ENCODE measurements at regions not wholly inside any gene's neighbourhood (a gene's known extent, or its start where the extent isn't known, plus 50 kb on each side); places are given as distances from the start of the nearest gene placed in this dataset.
"Not testable (repeated sequence)": the region's sequence is repeated elsewhere in the genome, so short reads cannot be mapped to it uniquely, and the experiment has no call there.

- H3K4me3 ChIP-seq (ENCODE audit: low read length in 2 of 2): no peak overlapping the region
- H3K9ac ChIP-seq (ENCODE audit: low read length in 2 of 2): no peak overlapping the region
- H3K36me3 ChIP-seq (ENCODE audit: control insufficient read depth in 2 of 2, insufficient read depth in 2 of 2, low read length in 2 of 2): no peaks in the 10 kb centered on the region
- H3K9me3 ChIP-seq (ENCODE audit: control insufficient read depth in 2 of 2, low read length in 2 of 2): no peaks in the 10 kb centered on the region
- H3K27me3 ChIP-seq (ENCODE audit: control insufficient read depth in 1 of 2, insufficient read depth in 2 of 2, low read length in 2 of 2): no peaks in the 10 kb centered on the region
- H3K4me1 ChIP-seq (ENCODE audit: control insufficient read depth, insufficient read depth, low read length): no peaks in the 10 kb centered on the region
- no peak overlapping the region for H3K27ac ChIP-seq (ENCODE audit: low read length)
Measured at GRCh38 chr1:105442901-105443300, 1613.6 kb upstream of the PRMT6 start.

GRCh38 chr1:105459759-105460158 lies 1596.7 kb upstream of the PRMT6 start:
- Histone ChIP-seq H3K4me3 (ENCODE audit: low read length in 2 of 2) (no peak overlapping the region), H3K36me3 (ENCODE audit: control insufficient read depth in 2 of 2, insufficient read depth in 2 of 2, low read length in 2 of 2) (no peaks in the 10 kb centered on the region), H3K27me3 (ENCODE audit: control insufficient read depth in 1 of 2, insufficient read depth in 2 of 2, low read length in 2 of 2) (no peaks in the 10 kb centered on the region), H3K9me3 (ENCODE audit: control insufficient read depth in 2 of 2, low read length in 2 of 2) (no peaks in the 10 kb centered on the region), H3K27ac (ENCODE audit: low read length) (no peak overlapping the region), H3K9ac (ENCODE audit: low read length in 2 of 2) (no peak overlapping the region), H3K4me1 (ENCODE audit: control insufficient read depth, insufficient read depth, low read length) (no peaks in the 10 kb centered on the region)

DNA sequence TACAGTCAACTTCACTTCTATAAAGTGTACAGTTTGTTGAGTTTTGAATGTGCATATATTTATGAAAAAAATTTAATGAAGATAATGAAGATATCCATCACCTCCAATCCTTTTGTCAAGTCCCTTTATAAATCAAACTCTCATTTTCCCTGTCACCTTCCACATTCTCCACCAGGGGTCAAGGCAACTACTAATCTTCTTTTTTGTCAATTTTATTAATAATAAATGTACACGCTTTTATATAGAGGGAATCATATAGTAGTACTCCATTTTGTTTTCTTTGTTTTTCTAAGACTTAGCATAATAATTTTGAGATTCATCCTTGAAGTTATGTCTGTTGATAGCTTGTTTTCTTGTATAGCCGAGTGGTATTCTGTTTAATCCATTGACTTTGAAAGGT lies 1594.2 kb upstream of the PRMT6 start:
- Histone ChIP-seq H3K4me1 (ENCODE audit: control insufficient read depth, insufficient read depth, low read length) (no peaks in the 10 kb centered on the region), H3K4me3 (ENCODE audit: low read length in 2 of 2) (no peak overlapping the region), H3K27me3 (ENCODE audit: control insufficient read depth in 1 of 2, insufficient read depth in 2 of 2, low read length in 2 of 2) (no peaks in the 10 kb centered on the region), H3K27ac (ENCODE audit: low read length) (no peak overlapping the region), H3K36me3 (ENCODE audit: control insufficient read depth in 2 of 2, insufficient read depth in 2 of 2, low read length in 2 of 2) (no peaks in the 10 kb centered on the region), H3K9ac (ENCODE audit: low read length in 2 of 2) (no peak overlapping the region), H3K9me3 (ENCODE audit: control insufficient read depth in 2 of 2, low read length in 2 of 2) (no peaks in the 10 kb centered on the region)

DNA sequence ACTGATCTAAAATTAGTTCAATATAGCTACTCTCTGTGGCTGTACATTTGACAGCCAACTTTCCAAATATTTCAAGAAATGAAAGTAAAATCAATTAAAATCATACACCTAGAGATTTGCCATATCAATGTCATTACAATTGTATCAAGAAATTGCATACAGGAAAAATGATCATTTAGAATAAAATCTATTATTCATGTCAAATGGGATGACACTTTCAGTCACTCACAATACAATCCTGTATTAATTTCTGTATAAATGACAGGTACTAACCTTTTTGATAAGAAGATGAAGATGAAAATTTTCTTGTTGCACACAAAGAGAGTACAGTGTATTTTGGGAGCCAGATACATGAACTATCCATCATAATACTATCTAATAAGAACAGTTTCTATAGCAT lies 1588.9 kb upstream of the PRMT6 start:
- H3K4me1 ChIP-seq (ENCODE audit: control insufficient read depth, insufficient read depth, low read length): no peaks in the 10 kb centered on the region
- no peak overlapping the region for H3K27ac ChIP-seq (ENCODE audit: low read length)
- no peaks in the 10 kb centered on the region for H3K27me3 ChIP-seq (ENCODE audit: control insufficient read depth in 1 of 2, insufficient read depth in 2 of 2, low read length in 2 of 2)
- no peak overlapping the region for H3K4me3 ChIP-seq (ENCODE audit: low read length in 2 of 2)
- no peaks in the 10 kb centered on the region for H3K36me3 ChIP-seq (ENCODE audit: control insufficient read depth in 2 of 2, insufficient read depth in 2 of 2, low read length in 2 of 2)
- H3K9ac ChIP-seq (ENCODE audit: low read length in 2 of 2): no peak overlapping the region
- H3K9me3 ChIP-seq (ENCODE audit: control insufficient read depth in 2 of 2, low read length in 2 of 2): no peaks in the 10 kb centered on the region

GRCh38 chr1:105470541-105470940 lies 1585.9 kb upstream of the PRMT6 start:
- not testable (repeated sequence) for H3K27ac ChIP-seq (ENCODE audit: low read length); H3K27me3 ChIP-seq (ENCODE audit: control insufficient read depth in 1 of 2, insufficient read depth in 2 of 2, low read length in 2 of 2); H3K4me3 ChIP-seq (ENCODE audit: low read length in 2 of 2); H3K36me3 ChIP-seq (ENCODE audit: control insufficient read depth in 2 of 2, insufficient read depth in 2 of 2, low read length in 2 of 2); H3K9ac ChIP-seq (ENCODE audit: low read length in 2 of 2); H3K4me1 ChIP-seq (ENCODE audit: control insufficient read depth, insufficient read depth, low read length); H3K9me3 ChIP-seq (ENCODE audit: control insufficient read depth in 2 of 2, low read length in 2 of 2)

GRCh38 chr1:105483436-105483835 lies 1573.0 kb upstream of the PRMT6 start:
- H3K9ac ChIP-seq (ENCODE audit: low read length in 2 of 2): no peak overlapping the region
- no peaks in the 10 kb centered on the region for H3K36me3 ChIP-seq (ENCODE audit: control insufficient read depth in 2 of 2, insufficient read depth in 2 of 2, low read length in 2 of 2)
- peaks cover 0 to 3% of the 10 kb centered on the region in 2 donors for H3K9me3 ChIP-seq (ENCODE audit: control insufficient read depth in 2 of 2, low read length in 2 of 2)
- no peak overlapping the region for H3K27ac ChIP-seq (ENCODE audit: low read length)
- no peaks in the 10 kb centered on the region for H3K27me3 ChIP-seq (ENCODE audit: control insufficient read depth in 1 of 2, insufficient read depth in 2 of 2, low read length in 2 of 2)
- H3K4me1 ChIP-seq (ENCODE audit: control insufficient read depth, insufficient read depth, low read length): no peaks in the 10 kb centered on the region
- no peak overlapping the region for H3K4me3 ChIP-seq (ENCODE audit: low read length in 2 of 2)

DNA sequence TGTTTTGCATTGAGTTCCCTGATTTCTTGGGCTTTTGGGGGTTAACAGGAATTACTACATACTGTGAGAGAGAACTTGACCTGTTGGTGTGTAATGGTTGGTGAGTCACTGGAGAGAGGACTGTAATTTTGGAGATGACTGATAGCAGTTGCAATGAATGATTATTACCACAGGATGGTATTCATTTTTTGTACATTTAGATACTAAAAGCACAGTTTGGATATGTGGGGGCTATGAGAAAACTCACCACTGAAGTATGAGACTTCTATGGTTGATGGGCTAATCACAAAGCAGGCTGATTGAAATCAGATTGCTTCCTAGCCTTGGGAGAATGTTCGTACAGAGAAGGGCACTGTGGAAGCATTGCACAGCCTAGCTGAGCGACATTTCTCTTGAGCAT lies 1571.3 kb upstream of the PRMT6 start:
- H3K9ac ChIP-seq (ENCODE audit: low read length in 2 of 2): no peak overlapping the region

DNA sequence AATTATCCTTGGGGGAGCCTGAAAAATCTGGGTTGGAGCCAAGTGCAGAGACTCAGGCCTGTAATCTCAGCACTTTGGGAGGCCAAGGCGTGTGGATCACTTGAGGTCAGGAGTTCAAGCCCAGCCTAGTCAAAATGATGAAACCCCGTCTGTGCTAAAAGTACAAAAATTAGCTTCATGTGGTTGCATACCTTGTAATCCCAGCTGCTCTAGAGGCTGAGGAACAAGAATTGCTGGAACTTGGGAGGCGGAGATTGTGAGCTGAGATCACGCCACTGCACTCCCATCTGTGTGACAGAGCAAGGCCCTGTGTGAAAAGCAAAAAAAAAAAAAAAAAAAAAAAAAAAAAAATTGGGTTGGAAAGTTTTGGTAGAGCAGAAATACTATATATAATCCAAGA lies 1563.6 kb upstream of the PRMT6 start:
- Histone ChIP-seq H3K9ac (ENCODE audit: low read length in 2 of 2) (no peak overlapping the region), H3K27me3 (ENCODE audit: control insufficient read depth in 1 of 2, insufficient read depth in 2 of 2, low read length in 2 of 2) (no peaks in the 10 kb centered on the region), H3K36me3 (ENCODE audit: control insufficient read depth in 2 of 2, insufficient read depth in 2 of 2, low read length in 2 of 2) (no peaks in the 10 kb centered on the region), H3K9me3 (ENCODE audit: control insufficient read depth in 2 of 2, low read length in 2 of 2) (no peaks in the 10 kb centered on the region), H3K4me3 (ENCODE audit: low read length in 2 of 2) (no peak overlapping the region), H3K27ac (ENCODE audit: low read length) (no peak overlapping the region), H3K4me1 (ENCODE audit: control insufficient read depth, insufficient read depth, low read length) (no peaks in the 10 kb centered on the region)

More for the DNA sequence above, 1571.3 kb upstream of the PRMT6 start:
- Histone ChIP-seq H3K27me3 (ENCODE audit: control insufficient read depth in 1 of 2, insufficient read depth in 2 of 2, low read length in 2 of 2) (no peaks in the 10 kb centered on the region), H3K9me3 (ENCODE audit: control insufficient read depth in 2 of 2, low read length in 2 of 2) (peaks cover 0 to 3% of the 10 kb centered on the region in 2 donors), H3K4me1 (ENCODE audit: control insufficient read depth, insufficient read depth, low read length) (no peaks in the 10 kb centered on the region), H3K27ac (ENCODE audit: low read length) (no peak overlapping the region), H3K4me3 (ENCODE audit: low read length in 2 of 2) (no peak overlapping the region), H3K36me3 (ENCODE audit: control insufficient read depth in 2 of 2, insufficient read depth in 2 of 2, low read length in 2 of 2) (no peaks in the 10 kb centered on the region)

- H3K4me3 ChIP-seq (ENCODE audit: low read length in 2 of 2): no peak overlapping the region
- H3K9me3 ChIP-seq (ENCODE audit: control insufficient read depth in 2 of 2, low read length in 2 of 2): no peaks in the 10 kb centered on the region
- no peak overlapping the region for H3K9ac ChIP-seq (ENCODE audit: low read length in 2 of 2)
- no peak overlapping the region for H3K27ac ChIP-seq (ENCODE audit: low read length)
- no peaks in the 10 kb centered on the region for H3K36me3 ChIP-seq (ENCODE audit: control insufficient read depth in 2 of 2, insufficient read depth in 2 of 2, low read length in 2 of 2)
- H3K27me3 ChIP-seq (ENCODE audit: control insufficient read depth in 1 of 2, insufficient read depth in 2 of 2, low read length in 2 of 2): no peaks in the 10 kb centered on the region
- no peaks in the 10 kb centered on the region for H3K4me1 ChIP-seq (ENCODE audit: control insufficient read depth, insufficient read depth, low read length)
Measured at GRCh38 chr1:105516068-105516467, 1540.4 kb upstream of the PRMT6 start.

DNA sequence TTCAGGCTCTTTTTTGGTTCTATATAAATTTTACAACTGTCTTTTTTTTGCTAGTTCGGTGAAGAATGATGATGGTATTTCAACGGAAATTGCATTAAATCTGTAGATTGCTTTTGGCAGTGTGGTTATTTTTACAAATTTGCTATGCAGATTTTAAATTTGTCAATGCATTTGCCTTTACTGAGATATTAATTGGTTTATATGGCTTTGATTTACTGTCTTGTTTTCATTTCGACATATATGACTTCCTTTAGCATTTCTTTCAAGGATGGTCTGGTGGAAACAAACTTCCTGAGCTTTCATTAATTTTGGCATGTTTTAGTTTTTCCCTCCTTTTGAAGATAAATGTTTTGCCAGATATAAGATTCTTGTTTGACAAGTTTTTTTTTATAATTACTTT lies 1522.5 kb upstream of the PRMT6 start:
- no peak overlapping the region for H3K9ac ChIP-seq (ENCODE audit: low read length in 2 of 2)
- no peaks in the 10 kb centered on the region for H3K4me1 ChIP-seq (ENCODE audit: control insufficient read depth, insufficient read depth, low read length)
- no peak overlapping the region for H3K27ac ChIP-seq (ENCODE audit: low read length)
- no peaks in the 10 kb centered on the region for H3K27me3 ChIP-seq (ENCODE audit: control insufficient read depth in 1 of 2, insufficient read depth in 2 of 2, low read length in 2 of 2)
- no peak overlapping the region for H3K4me3 ChIP-seq (ENCODE audit: low read length in 2 of 2)
- H3K9me3 ChIP-seq (ENCODE audit: control insufficient read depth in 2 of 2, low read length in 2 of 2): no peaks in the 10 kb centered on the region
- H3K36me3 ChIP-seq (ENCODE audit: control insufficient read depth in 2 of 2, insufficient read depth in 2 of 2, low read length in 2 of 2): no peaks in the 10 kb centered on the region

GRCh38 chr1:105544475-105544874 lies 1512.0 kb upstream of the PRMT6 start:
- Histone ChIP-seq H3K27me3 (ENCODE audit: control insufficient read depth in 1 of 2, insufficient read depth in 2 of 2, low read length in 2 of 2) (no peaks in the 10 kb centered on the region), H3K36me3 (ENCODE audit: control insufficient read depth in 2 of 2, insufficient read depth in 2 of 2, low read length in 2 of 2) (no peaks in the 10 kb centered on the region), H3K4me1 (ENCODE audit: control insufficient read depth, insufficient read depth, low read length) (no peaks in the 10 kb centered on the region), H3K9ac (ENCODE audit: low read length in 2 of 2) (no peak overlapping the region), H3K27ac (ENCODE audit: low read length) (no peak overlapping the region), H3K9me3 (ENCODE audit: control insufficient read depth in 2 of 2, low read length in 2 of 2) (no peaks in the 10 kb centered on the region), H3K4me3 (ENCODE audit: low read length in 2 of 2) (no peak overlapping the region)

DNA sequence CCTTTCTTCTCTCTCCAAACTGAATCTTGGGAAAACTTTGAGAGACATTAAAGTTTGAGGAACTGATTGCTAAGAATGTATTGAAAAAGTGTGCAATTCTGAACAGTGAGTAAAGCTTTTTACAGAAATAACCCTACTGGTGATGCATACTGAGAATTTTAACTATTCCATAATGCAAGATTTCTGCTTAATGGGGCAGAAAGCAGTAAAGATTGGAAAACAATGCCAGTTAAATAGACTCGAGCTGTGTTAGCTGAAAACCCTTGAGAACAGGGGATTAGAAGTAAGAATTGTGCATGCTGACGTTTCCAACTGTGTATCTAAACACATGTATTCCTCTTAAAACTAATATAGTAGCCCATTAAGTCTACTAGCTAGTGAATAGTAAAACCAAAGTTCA lies 1500.2 kb upstream of the PRMT6 start:
- H3K4me1 ChIP-seq (ENCODE audit: control insufficient read depth, insufficient read depth, low read length): no peaks in the 10 kb centered on the region
- no peak overlapping the region for H3K4me3 ChIP-seq (ENCODE audit: low read length in 2 of 2)
- H3K9ac ChIP-seq (ENCODE audit: low read length in 2 of 2): no peak overlapping the region
- no peaks in the 10 kb centered on the region for H3K36me3 ChIP-seq (ENCODE audit: control insufficient read depth in 2 of 2, insufficient read depth in 2 of 2, low read length in 2 of 2)
- H3K9me3 ChIP-seq (ENCODE audit: control insufficient read depth in 2 of 2, low read length in 2 of 2): no peaks in the 10 kb centered on the region
- no peak overlapping the region for H3K27ac ChIP-seq (ENCODE audit: low read length)
- H3K27me3 ChIP-seq (ENCODE audit: control insufficient read depth in 1 of 2, insufficient read depth in 2 of 2, low read length in 2 of 2): no peaks in the 10 kb centered on the region

Data from stomach smooth muscle (tissue), 2 donors.